ENCODE measurements at regions not wholly inside any gene's neighbourhood (a gene's known extent, or its start where the extent isn't known, plus 50 kb on each side); places are given as distances from the start of the nearest gene placed in this dataset.

DNA sequence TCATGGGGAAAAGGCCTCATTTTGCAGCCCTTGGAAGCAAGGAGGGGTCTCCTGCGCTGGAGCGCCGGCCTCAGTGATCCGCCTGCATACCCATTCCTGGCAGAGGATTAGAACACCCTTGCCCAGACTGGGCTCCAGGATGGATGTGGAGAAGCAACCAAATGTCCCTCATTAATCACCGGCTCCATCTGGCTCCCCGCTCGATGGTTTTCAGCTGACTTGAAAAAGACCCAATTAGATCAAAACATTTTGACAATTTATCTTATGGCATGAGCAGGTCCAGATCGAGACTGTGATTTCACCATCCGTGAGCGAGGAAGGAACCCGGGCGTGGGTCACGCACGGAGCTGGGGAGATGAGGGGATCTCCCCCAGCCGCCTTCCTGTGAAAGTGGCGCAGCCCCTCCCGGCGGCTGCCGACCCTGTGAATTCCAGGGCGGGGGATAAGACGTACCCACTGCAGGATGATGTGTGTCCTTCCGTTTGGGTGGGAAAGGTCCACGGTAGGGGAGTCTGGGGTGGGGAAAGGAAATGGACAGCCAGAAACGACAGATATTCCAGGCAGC lies 141.6 kb downstream of the EMX2 start:
- no peak for TF ChIP-seq USF2 (IDR thresholded peaks at IDR 0.05; ENCODE audit: low read length)
- TF ChIP-seq, protein P1, sequence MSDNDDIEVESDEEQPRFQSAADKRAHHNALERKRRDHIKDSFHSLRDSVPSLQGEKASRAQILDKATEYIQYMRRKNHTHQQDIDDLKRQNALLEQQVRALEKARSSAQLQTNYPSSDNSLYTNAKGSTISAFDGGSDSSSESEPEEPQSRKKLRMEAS (IDR thresholded peaks at IDR 0.05): no peak
- TF ChIP-seq, protein P2, sequence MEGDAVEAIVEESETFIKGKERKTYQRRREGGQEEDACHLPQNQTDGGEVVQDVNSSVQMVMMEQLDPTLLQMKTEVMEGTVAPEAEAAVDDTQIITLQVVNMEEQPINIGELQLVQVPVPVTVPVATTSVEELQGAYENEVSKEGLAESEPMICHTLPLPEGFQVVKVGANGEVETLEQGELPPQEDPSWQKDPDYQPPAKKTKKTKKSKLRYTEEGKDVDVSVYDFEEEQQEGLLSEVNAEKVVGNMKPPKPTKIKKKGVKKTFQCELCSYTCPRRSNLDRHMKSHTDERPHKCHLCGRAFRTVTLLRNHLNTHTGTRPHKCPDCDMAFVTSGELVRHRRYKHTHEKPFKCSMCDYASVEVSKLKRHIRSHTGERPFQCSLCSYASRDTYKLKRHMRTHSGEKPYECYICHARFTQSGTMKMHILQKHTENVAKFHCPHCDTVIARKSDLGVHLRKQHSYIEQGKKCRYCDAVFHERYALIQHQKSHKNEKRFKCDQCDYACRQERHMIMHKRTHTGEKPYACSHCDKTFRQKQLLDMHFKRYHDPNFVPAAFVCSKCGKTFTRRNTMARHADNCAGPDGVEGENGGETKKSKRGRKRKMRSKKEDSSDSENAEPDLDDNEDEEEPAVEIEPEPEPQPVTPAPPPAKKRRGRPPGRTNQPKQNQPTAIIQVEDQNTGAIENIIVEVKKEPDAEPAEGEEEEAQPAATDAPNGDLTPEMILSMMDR (IDR thresholded peaks at IDR 0.05; ENCODE audit: control extremely low read depth in 1 of 3, insufficient read depth in 1 of 3, low read depth in 1 of 3, low read length in 3 of 3): no peak
- TF ChIP-seq PHF8 (conservative IDR thresholded peaks at IDR 0.05; ENCODE audit: low read depth, low read length): no peak
- TF ChIP-seq SRF (IDR thresholded peaks at IDR 0.05; ENCODE audit: low read depth, low read length): no peak
- TF ChIP-seq EZH2 (IDR thresholded peaks at IDR 0.05; ENCODE audit: low read depth, low read length, severe bottlenecking): no peak
- no peak for TF ChIP-seq CHD1 (IDR thresholded peaks at IDR 0.05; ENCODE audit: low read depth, low read length)
- TF ChIP-seq TCF12 (IDR thresholded peaks at IDR 0.05; ENCODE audit: low read depth, low read length): no peak
- no peak for TF ChIP-seq RFX5 (IDR thresholded peaks at IDR 0.05; ENCODE audit: borderline replicate concordance, low read depth, low read length)
- no peak for TF ChIP-seq BCL11A (IDR thresholded peaks at IDR 0.05; ENCODE audit: low read depth in 2 of 2, low read length in 2 of 2)

All from H1 (cell line).